OCI-LY3 (cell line): ENCODE measurements at regions not wholly inside any gene's neighbourhood (a gene's known extent, or its start where the extent isn't known, plus 50 kb on each side); places are given as distances from the start of the nearest gene placed in this dataset.

Experiments
- CTCF ChIP-seq: fragments of 200-600, 300-600 bp; sonication (generic); IDR thresholded peaks from 2 replicates; pipeline ENCODE4 v1.5.1; 2014; ENCODE audit warnings: antibody characterized with exemption, low read length, low read depth
- EZH2phosphoT487 ChIP-seq: fragments of 200-600 bp; shearing (Covaris generic); IDR thresholded peaks from 2 replicates; pipeline ENCODE4 v1.6.1; 2018; ENCODE audit warnings: antibody characterized with exemption, mixed run types, low read depth

GRCh38 chr12:89215196-89215595 is 137.1 kb downstream of the DUSP6 start:
- TF ChIP-seq CTCF, result no peak
- TF ChIP-seq EZH2phosphoT487, result no peak
